A673 (cell line): ENCODE measurements at regions not wholly inside any gene's neighbourhood (a gene's known extent, or its start where the extent isn't known, plus 50 kb on each side); places are given as distances from the start of the nearest gene placed in this dataset.

ENCODE experiments used
- EZH2 ChIP-seq: fragments of 200-600 bp; sonication (generic); IDR thresholded peaks from 2 replicates; pipeline ENCODE4 v1.6.1; 2017; ENCODE audit warnings: borderline replicate concordance, low read depth, mild to moderate bottlenecking, mixed read lengths, antibody characterized with exemption, low read length; ENCODE audit not compliant: poor library complexity, severe bottlenecking
- TF ChIP-seq, protein P1 (sequence below): fragments of 300-800, 200-600 bp; sonication (generic); conservative IDR thresholded peaks from 2 replicates; pipeline ENCODE4 v1.5.1; 2017; ENCODE audit warnings: low read depth, mild to moderate bottlenecking, antibody characterized with exemption, low read length, moderate library complexity, mixed read lengths

DNA sequence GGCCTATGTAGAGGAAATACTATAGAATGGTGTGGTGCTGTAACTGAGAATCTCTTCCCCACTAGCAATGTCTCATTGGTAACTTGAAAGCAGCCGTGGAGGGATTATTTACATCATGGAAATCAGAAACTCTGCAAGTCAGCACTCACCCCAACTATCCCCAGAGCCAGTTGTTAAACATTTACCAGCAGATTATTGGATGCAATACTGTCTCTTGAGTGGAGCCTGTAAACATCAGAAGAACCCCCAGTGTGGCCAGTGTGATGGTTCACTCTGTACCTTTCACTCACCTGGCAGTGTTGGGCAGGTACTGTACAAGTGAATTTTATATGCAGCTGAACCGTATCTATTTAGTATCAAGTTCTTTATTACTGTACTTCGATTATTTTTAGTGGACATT, 299.8 kb upstream of the SALL1 start:
- no peak for TF ChIP-seq EZH2
- TF ChIP-seq, protein P1, sequence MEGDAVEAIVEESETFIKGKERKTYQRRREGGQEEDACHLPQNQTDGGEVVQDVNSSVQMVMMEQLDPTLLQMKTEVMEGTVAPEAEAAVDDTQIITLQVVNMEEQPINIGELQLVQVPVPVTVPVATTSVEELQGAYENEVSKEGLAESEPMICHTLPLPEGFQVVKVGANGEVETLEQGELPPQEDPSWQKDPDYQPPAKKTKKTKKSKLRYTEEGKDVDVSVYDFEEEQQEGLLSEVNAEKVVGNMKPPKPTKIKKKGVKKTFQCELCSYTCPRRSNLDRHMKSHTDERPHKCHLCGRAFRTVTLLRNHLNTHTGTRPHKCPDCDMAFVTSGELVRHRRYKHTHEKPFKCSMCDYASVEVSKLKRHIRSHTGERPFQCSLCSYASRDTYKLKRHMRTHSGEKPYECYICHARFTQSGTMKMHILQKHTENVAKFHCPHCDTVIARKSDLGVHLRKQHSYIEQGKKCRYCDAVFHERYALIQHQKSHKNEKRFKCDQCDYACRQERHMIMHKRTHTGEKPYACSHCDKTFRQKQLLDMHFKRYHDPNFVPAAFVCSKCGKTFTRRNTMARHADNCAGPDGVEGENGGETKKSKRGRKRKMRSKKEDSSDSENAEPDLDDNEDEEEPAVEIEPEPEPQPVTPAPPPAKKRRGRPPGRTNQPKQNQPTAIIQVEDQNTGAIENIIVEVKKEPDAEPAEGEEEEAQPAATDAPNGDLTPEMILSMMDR, result no peak
